Spleen (tissue), 11 donors: ENCODE measurements at regions not wholly inside any gene's neighbourhood (a gene's known extent, or its start where the extent isn't known, plus 50 kb on each side); places are given as distances from the start of the nearest gene placed in this dataset.

Source experiments
- DNase-seq: peaks from one replicate; pipeline ENCODE4 v3.0.0-alpha.2; 2020
- H3K27ac ChIP-seq, 8 donors: fragments of 200-600 bp; sonication (generic) in 7 of 8; 1 replicate in 4 of 8; 2 replicates in 4 of 8; pipeline versions ENCODE4 v1.5.0 to v1.8.0; 2016 to 2021; ENCODE audit warnings: inconsistent platforms in 4 of 8, mild to moderate bottlenecking in 4 of 8, moderate library complexity in 1 of 8
- H3K27me3 ChIP-seq, 7 donors: fragments of 200-600 bp; sonication (generic) in 6 of 7; replicated peaks in 1 of 7; 1 replicate in 4 of 7; 2 replicates in 3 of 7; pipeline versions ENCODE4 v1.5.0 to v1.8.0; 2016 to 2021; ENCODE audit warnings: inconsistent platforms in 3 of 7, mild to moderate bottlenecking in 1 of 7
- H3K36me3 ChIP-seq, 6 donors: fragments of 200-600 bp; sonication (generic) in 5 of 6; 1 replicate in 4 of 6; 2 replicates in 2 of 6; pipeline versions ENCODE4 v1.5.0 to v1.8.0; 2016 to 2021; ENCODE audit warnings: inconsistent platforms in 2 of 6
- H3K4me1 ChIP-seq, 6 donors: fragments of 200-600 bp; sonication (generic) in 5 of 6; 1 replicate in 3 of 6; 2 replicates in 3 of 6; pipeline versions ENCODE4 v1.5.0 to v1.8.0; 2016 to 2021; ENCODE audit warnings: inconsistent platforms in 3 of 6
- H3K4me3 ChIP-seq, 8 donors: fragments of 200-600 bp; sonication (generic) in 7 of 8; 1 replicate in 4 of 8; 2 replicates in 4 of 8; pipeline versions ENCODE4 v1.5.0 to v1.8.0; 2016 to 2021; ENCODE audit warnings: inconsistent platforms in 4 of 8, mild to moderate bottlenecking in 4 of 8, moderate library complexity in 2 of 8
- H3K9me3 ChIP-seq, 8 donors: fragments of 200-600 bp; sonication (generic) in 7 of 8; 1 replicate in 4 of 8; 2 replicates in 4 of 8; pipeline versions ENCODE4 v1.5.0 to v1.8.0; 2016 to 2021; ENCODE audit warnings: inconsistent platforms in 4 of 8
- POLR2A ChIP-seq, 3 donors: fragments of 450-650 bp; IDR thresholded peaks; one replicate each; pipeline ENCODE4 v1.5.1; 2017; ENCODE audit warnings: antibody characterized with exemption in 3 of 3, mild to moderate bottlenecking in 1 of 3
- POLR2AphosphoS5 ChIP-seq, 3 donors: sonication (generic); formaldehyde crosslinking; IDR thresholded peaks; one replicate each; pipeline ENCODE4 v1.5.1; 2017; ENCODE audit warnings: antibody characterized with exemption in 3 of 3
- WGBS, 5 donors: extraction: QIAGEN DNeasy Blood & Tissue Kit in 3 of 5; methylation state at CpG; one replicate each; pipeline versions ENCODE4 v1.1.5 to v1.1.7; 2013 to 2018; 5-methylcytosine and 5-hydroxymethylcytosine counted together
- intact Hi-C: fragments of 100-400 bp; cut with DNase I; formaldehyde crosslinking; loops from one replicate; pipeline ENCODE4 v1.15.0; 2023; ENCODE audit warnings: low total_unique reads
- TF ChIP-seq, protein P1 (sequence below), 11 experiments: fragments of 200-600 bp in 7 of 11; fragments of 450-650 bp in 4 of 11; sonication (generic) in 4 of 11; IDR thresholded peaks in 8 of 11; conservative IDR thresholded peaks in 3 of 11; 1 replicate in 7 of 11; 2 replicates in 4 of 11; pipeline versions ENCODE4 v1.4.0 to v1.8.0; 2016 to 2021; ENCODE audit warnings: antibody characterized with exemption in 11 of 11, inconsistent platforms in 4 of 11, mild to moderate bottlenecking in 1 of 11
- donor health status: healthy with polysubstance abuse.
- donor health status: DM: no; HTN: no; CAD: no; lungs with moderate emphysema.
- donor health status: DM: no; HTN: no; CAD: no.
- donor health status: Bipolar disorder and iron deficiency.
- donor health status: healthy.
- donor health status: DM: no; HTN: no; CAD: no.
- donor health status: DM: yes; HTN: yes; CAD: no.

DNA sequence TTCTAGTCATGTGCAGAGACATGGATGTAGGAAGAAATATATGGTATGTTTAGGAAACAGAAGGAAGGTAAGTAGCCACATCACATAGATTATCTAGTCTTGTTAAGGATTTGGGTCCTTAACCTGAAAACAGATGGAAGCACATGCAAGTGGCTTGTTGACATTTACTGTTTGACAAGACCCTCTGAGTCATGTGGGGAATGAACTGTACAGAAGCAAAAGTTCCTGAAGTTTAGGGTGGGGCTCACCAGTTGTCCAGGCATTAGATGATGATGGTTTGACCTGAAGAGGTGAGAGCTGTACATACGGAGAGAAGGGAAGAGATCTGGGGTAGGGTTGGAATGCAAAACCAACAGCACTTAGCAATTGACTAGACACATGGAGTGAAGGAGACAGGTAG, 281.1 kb upstream of the GRIP1 start:
- H3K9me3 ChIP-seq = no peaks in the 10 kb centered on the region
- 92 to 100% (median 100%) methylated on average over 1 of the region's 1 CpG for WGBS, 5 donors
- no peak overlapping the region for H3K4me3 ChIP-seq
- H3K27me3 ChIP-seq = no peaks in the 10 kb centered on the region
- no peaks in the 10 kb centered on the region for H3K36me3 ChIP-seq
- H3K27ac ChIP-seq = no peak overlapping the region
- peaks cover 0 to 5% (median 0%) of the 10 kb centered on the region in 6 donors for H3K4me1 ChIP-seq
- DNase-seq = no peak
- no peak for TF ChIP-seq POLR2AphosphoS5 (IDR thresholded peaks at IDR 0.05)
- TF ChIP-seq, protein P1, sequence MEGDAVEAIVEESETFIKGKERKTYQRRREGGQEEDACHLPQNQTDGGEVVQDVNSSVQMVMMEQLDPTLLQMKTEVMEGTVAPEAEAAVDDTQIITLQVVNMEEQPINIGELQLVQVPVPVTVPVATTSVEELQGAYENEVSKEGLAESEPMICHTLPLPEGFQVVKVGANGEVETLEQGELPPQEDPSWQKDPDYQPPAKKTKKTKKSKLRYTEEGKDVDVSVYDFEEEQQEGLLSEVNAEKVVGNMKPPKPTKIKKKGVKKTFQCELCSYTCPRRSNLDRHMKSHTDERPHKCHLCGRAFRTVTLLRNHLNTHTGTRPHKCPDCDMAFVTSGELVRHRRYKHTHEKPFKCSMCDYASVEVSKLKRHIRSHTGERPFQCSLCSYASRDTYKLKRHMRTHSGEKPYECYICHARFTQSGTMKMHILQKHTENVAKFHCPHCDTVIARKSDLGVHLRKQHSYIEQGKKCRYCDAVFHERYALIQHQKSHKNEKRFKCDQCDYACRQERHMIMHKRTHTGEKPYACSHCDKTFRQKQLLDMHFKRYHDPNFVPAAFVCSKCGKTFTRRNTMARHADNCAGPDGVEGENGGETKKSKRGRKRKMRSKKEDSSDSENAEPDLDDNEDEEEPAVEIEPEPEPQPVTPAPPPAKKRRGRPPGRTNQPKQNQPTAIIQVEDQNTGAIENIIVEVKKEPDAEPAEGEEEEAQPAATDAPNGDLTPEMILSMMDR (IDR thresholded peaks at IDR 0.05 in 8 of 11, conservative IDR thresholded peaks at IDR 0.05 in 3 of 11) = no peak
- TF ChIP-seq POLR2A (IDR thresholded peaks at IDR 0.05) = no peak
- intact Hi-C loops = no loop called here

DNA sequence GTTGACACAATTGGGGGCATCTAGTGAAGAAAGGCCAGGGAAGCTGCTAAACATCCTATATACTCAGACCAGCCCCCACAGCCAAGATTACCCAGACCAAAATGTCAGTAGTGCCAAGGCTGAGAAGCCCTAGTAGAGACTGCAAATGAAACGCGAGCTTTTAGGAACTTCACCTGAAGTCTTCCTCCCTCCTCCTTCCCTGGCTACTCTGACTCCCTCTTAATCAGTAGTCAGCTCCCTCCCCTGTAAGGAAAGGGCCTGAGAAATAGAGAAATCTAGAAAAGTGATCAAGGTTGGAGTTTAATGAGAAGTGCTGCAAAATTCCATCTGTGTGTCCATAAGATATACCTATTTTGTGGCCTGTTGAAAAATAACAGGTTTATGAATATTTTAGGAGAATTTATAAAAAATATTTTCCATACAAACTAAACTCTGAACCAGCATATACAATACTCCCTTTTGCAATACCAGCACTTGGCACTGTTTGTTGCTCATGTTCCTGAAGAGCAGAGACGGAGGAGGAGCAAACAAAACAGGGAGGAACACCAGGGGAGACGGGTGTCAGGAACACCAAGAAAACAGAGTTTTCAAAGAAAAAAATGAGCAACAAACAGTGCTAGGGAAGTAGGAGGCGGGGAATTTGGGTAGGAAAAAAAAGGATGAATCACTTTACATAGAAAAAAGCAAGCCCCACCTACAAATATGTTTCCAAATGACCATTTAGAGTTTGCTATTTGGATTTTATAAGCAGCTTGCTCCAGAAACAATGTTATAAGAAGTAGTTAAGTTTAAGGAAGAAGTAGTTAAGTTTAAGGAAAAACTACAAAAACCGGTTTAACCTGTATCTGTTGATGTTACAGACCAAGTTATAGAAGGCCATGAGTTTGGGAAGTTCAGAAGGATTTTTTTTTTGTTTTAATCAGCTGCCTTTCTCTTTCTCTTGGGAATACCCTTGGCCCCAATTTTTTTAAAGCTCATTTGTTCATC, 282.1 kb upstream of the GRIP1 start:
- 77 to 90% (median 86%) methylated on average over 6 of the region's 6 CpGs for WGBS, 5 donors
- H3K4me1 ChIP-seq = peaks cover 0 to 5% (median 0%) of the 10 kb centered on the region in 6 donors
- H3K27me3 ChIP-seq = no peaks in the 10 kb centered on the region
- H3K9me3 ChIP-seq = no peaks in the 10 kb centered on the region
- no peak overlapping the region for H3K27ac ChIP-seq
- DNase-seq = no peak
- no peak overlapping the region for H3K4me3 ChIP-seq
- intact Hi-C loops = no loop called here
- H3K36me3 ChIP-seq = no peaks in the 10 kb centered on the region
- no peak for TF ChIP-seq POLR2AphosphoS5 (IDR thresholded peaks at IDR 0.05)
- no peak for TF ChIP-seq POLR2A (IDR thresholded peaks at IDR 0.05)
- TF ChIP-seq, protein P1 (IDR thresholded peaks at IDR 0.05 in 8 of 11, conservative IDR thresholded peaks at IDR 0.05 in 3 of 11) = no peak

DNA sequence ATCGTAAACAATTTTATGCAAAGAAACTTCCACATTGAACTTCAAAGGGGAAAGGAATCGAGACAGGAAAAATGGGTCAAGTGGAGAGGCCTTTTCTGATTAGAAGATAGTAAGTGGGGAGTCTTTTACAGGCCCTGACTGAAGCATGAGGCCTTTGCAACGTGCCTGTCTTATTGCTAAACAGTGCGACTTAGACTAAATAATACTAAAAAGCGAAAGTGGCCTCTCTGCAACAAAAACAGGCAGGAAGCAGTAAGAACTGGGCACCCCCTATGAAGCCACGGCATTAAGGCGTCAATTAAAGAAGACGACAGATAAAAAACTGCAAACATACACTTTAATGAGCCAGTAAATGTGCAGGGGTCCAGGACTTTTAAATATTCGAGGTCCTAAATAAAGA, 283.4 kb upstream of the GRIP1 start:
- Histone ChIP-seq H3K9me3 (no peaks in the 10 kb centered on the region), H3K4me1 (peaks cover 0 to 5% (median 0%) of the 10 kb centered on the region in 6 donors), H3K36me3 (no peaks in the 10 kb centered on the region), H3K27me3 (no peaks in the 10 kb centered on the region), H3K27ac (peak overlapping the region in 4 of 8 donors; percentile 10 to 31 (median 26)), H3K4me3 (no peak overlapping the region)
- DNase-seq = no peak
- no peak for TF ChIP-seq POLR2AphosphoS5 (IDR thresholded peaks at IDR 0.05)
- no peak for TF ChIP-seq POLR2A (IDR thresholded peaks at IDR 0.05)
- TF ChIP-seq, protein P1 (IDR thresholded peaks at IDR 0.05 in 8 of 11, conservative IDR thresholded peaks at IDR 0.05 in 3 of 11) = no peak
- 37 to 54% (median 42%) methylated on average over 9 of the region's 9 CpGs for WGBS, 5 donors
- intact Hi-C loops = no loop called here

DNA sequence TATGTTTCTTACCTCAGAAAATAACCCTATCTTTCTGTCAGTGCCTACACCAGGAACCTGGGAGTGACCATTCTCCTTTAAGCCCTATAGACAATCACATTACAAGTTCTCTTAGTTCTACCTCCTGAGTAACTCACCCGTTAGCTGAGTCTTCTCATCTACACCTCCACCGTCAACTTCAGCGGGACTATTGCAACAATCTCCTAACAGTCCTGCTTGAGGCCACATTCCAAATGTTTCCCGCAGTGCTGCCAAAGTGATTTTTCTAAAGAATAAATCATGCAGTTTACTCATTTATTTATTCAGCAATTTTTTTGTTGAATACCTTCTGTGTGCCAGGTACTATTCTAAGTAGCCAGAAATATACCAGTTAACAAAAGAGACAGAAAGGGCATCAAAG, 285.0 kb upstream of the GRIP1 start:
- Histone ChIP-seq H3K9me3 (no peaks in the 10 kb centered on the region), H3K36me3 (no peaks in the 10 kb centered on the region), H3K27me3 (no peaks in the 10 kb centered on the region), H3K4me3 (no peak overlapping the region), H3K27ac (no peak overlapping the region), H3K4me1 (peaks cover 0 to 5% (median 0%) of the 10 kb centered on the region in 6 donors)
- WGBS, 5 donors = 89 to 97% (median 95%) methylated on average over 4 of the region's 4 CpGs
- no peak for DNase-seq
- intact Hi-C loops = no loop called here
- no peak for TF ChIP-seq POLR2A (IDR thresholded peaks at IDR 0.05)
- TF ChIP-seq, protein P1 (IDR thresholded peaks at IDR 0.05 in 8 of 11, conservative IDR thresholded peaks at IDR 0.05 in 3 of 11) = no peak
- TF ChIP-seq POLR2AphosphoS5 (IDR thresholded peaks at IDR 0.05) = no peak
